ENCODE measurements at regions not wholly inside any gene's neighbourhood (a gene's known extent, or its start where the extent isn't known, plus 50 kb on each side); places are given as distances from the start of the nearest gene placed in this dataset.

- H3K27ac ChIP-seq = no peak overlapping the region
Measured at GRCh38 chr3:76653640-76654251, 386.2 kb upstream of the ROBO2 start.

GRCh38 chr3:76656531-76657070 is 383.3 kb upstream of the ROBO2 start:
- no peaks in the 10 kb centered on the region for H3K4me1 ChIP-seq (ENCODE audit: low read depth)
- no peak for DNase-seq (ENCODE audit: low read depth in 1 of 2, low spot score in 1 of 2)
- no peak overlapping the region for H3K4me3 ChIP-seq
- TF ChIP-seq CTCF (IDR thresholded peaks at IDR 0.05; ENCODE audit: low read depth, low read length) = no peak
- no peaks in the 10 kb centered on the region for H3K36me3 ChIP-seq
- no peaks in the 10 kb centered on the region for H3K27me3 ChIP-seq
- H3K27ac ChIP-seq = no peak overlapping the region
- no peaks in the 10 kb centered on the region for H3K9me3 ChIP-seq (ENCODE audit: low read depth)

More at GRCh38 chr3:76653640-76654251, 386.2 kb upstream of the ROBO2 start:
- Histone ChIP-seq H3K4me1 (ENCODE audit: low read depth) (no peaks in the 10 kb centered on the region), H3K9me3 (ENCODE audit: low read depth) (no peaks in the 10 kb centered on the region), H3K27me3 (no peaks in the 10 kb centered on the region), H3K36me3 (no peaks in the 10 kb centered on the region), H3K4me3 (no peak overlapping the region)
- no peak for TF ChIP-seq CTCF (IDR thresholded peaks at IDR 0.05; ENCODE audit: low read depth, low read length)
- no peak for DNase-seq (ENCODE audit: low read depth in 1 of 2, low spot score in 1 of 2)

- Histone ChIP-seq H3K36me3 (no peaks in the 10 kb centered on the region), H3K27me3 (no peaks in the 10 kb centered on the region), H3K4me1 (ENCODE audit: low read depth) (no peaks in the 10 kb centered on the region), H3K27ac (no peak overlapping the region), H3K9me3 (ENCODE audit: low read depth) (no peaks in the 10 kb centered on the region), H3K4me3 (no peak overlapping the region)
- no peak for TF ChIP-seq CTCF (IDR thresholded peaks at IDR 0.05; ENCODE audit: low read depth, low read length)
- DNase-seq (ENCODE audit: low read depth in 1 of 2, low spot score in 1 of 2) = no peak
Measured at GRCh38 chr3:76657909-76658308, 382.0 kb upstream of the ROBO2 start.

- Histone ChIP-seq H3K4me1 (ENCODE audit: low read depth) (no peaks in the 10 kb centered on the region), H3K27ac (no peak overlapping the region), H3K27me3 (no peaks in the 10 kb centered on the region), H3K9me3 (ENCODE audit: low read depth) (no peaks in the 10 kb centered on the region), H3K4me3 (no peak overlapping the region), H3K36me3 (no peaks in the 10 kb centered on the region)
- no peak for TF ChIP-seq CTCF (IDR thresholded peaks at IDR 0.05; ENCODE audit: low read depth, low read length)
- DNase-seq (ENCODE audit: low read depth in 1 of 2, low spot score in 1 of 2) = no peak
Measured at GRCh38 chr3:76661527-76662250, 378.2 kb upstream of the ROBO2 start.

- TF ChIP-seq CTCF (IDR thresholded peaks at IDR 0.05; ENCODE audit: low read depth, low read length) = no peak
- H3K36me3 ChIP-seq = no peaks in the 10 kb centered on the region
- H3K27me3 ChIP-seq = no peaks in the 10 kb centered on the region
- H3K27ac ChIP-seq = no peak overlapping the region
- H3K4me1 ChIP-seq (ENCODE audit: low read depth) = no peaks in the 10 kb centered on the region
- no peak overlapping the region for H3K4me3 ChIP-seq
- DNase-seq (ENCODE audit: low read depth in 1 of 2, low spot score in 1 of 2) = no peak
- H3K9me3 ChIP-seq (ENCODE audit: low read depth) = no peaks in the 10 kb centered on the region
Measured at GRCh38 chr3:76664816-76665215, 375.1 kb upstream of the ROBO2 start.

Data from cardiac muscle cell (in vitro differentiated cells and primary cell).